Activated T-helper 17 cell treated with anti-CD3 and anti-CD28 coated beads, Interleukin-2, amount 50 U/mL, for 72 hours (primary cell): ENCODE measurements at regions not wholly inside any gene's neighbourhood (a gene's known extent, or its start where the extent isn't known, plus 50 kb on each side); places are given as distances from the start of the nearest gene placed in this dataset.

Experiments used
- ATAC-seq: fragments of 150-1000 bp; cut with Tn5 transposase; replicated peaks from 2 replicates; pipeline ENCODE4 v1.10.0; 2021; ENCODE audit warnings: mild to moderate bottlenecking, moderate library complexity
- H3K27ac Mint-ChIP-seq: one replicate; pipeline ENCODE4 v1.8.0; 2022; ENCODE audit warnings: mixed read lengths
- H3K27me3 Mint-ChIP-seq: one replicate; pipeline ENCODE4 v1.8.0; 2022; ENCODE audit warnings: mixed read lengths
- H3K36me3 Mint-ChIP-seq: one replicate; pipeline ENCODE4 v1.8.0; 2022; ENCODE audit warnings: low read depth, mild to moderate bottlenecking, mixed read lengths
- H3K4me1 Mint-ChIP-seq: one replicate; pipeline ENCODE4 v1.8.0; 2022; ENCODE audit warnings: mixed read lengths
- H3K4me3 Mint-ChIP-seq: one replicate; pipeline ENCODE4 v1.8.0; 2022; ENCODE audit warnings: mild to moderate bottlenecking, mixed read lengths
- H3K9me3 Mint-ChIP-seq: one replicate; pipeline ENCODE4 v1.8.0; 2022; ENCODE audit warnings: mixed read lengths

GRCh38 chr13:48790199-48790598, 136.5 kb downstream of the CYSLTR2 start:
- Mint-ChIP-seq H3K36me3 (no peaks in the 10 kb centered on the region), H3K4me3 (no peak overlapping the region), H3K27me3 (no peaks in the 10 kb centered on the region), H3K9me3 (no peaks in the 10 kb centered on the region), H3K27ac (no peak overlapping the region), H3K4me1 (peaks cover 8% of the 10 kb centered on the region)
- ATAC-seq = no peak

GRCh38 chr13:48790966-48791365, 137.2 kb downstream of the CYSLTR2 start:
- Mint-ChIP-seq H3K4me3 (no peak overlapping the region), H3K9me3 (no peaks in the 10 kb centered on the region), H3K27ac (no peak overlapping the region), H3K27me3 (no peaks in the 10 kb centered on the region), H3K36me3 (no peaks in the 10 kb centered on the region), H3K4me1 (peaks cover 8% of the 10 kb centered on the region)
- no peak for ATAC-seq

GRCh38 chr13:48797127-48797526, 143.4 kb downstream of the CYSLTR2 start:
- no peaks in the 10 kb centered on the region for H3K36me3 Mint-ChIP-seq
- no peak overlapping the region for H3K27ac Mint-ChIP-seq
- H3K4me1 Mint-ChIP-seq = peaks cover 7% of the 10 kb centered on the region
- H3K27me3 Mint-ChIP-seq = no peaks in the 10 kb centered on the region
- no peak overlapping the region for H3K4me3 Mint-ChIP-seq
- no peak for ATAC-seq
- H3K9me3 Mint-ChIP-seq = no peaks in the 10 kb centered on the region

- Mint-ChIP-seq H3K9me3 (no peaks in the 10 kb centered on the region), H3K27me3 (no peaks in the 10 kb centered on the region), H3K36me3 (no peaks in the 10 kb centered on the region), H3K4me1 (peaks cover 6% of the 10 kb centered on the region), H3K4me3 (no peak overlapping the region), H3K27ac (no peak overlapping the region)
- peak; percentile 52 for ATAC-seq
These were observed 144.0 kb downstream of the CYSLTR2 start for GRCh38 chr13:48797761-48798160.

- Mint-ChIP-seq H3K4me1 (peaks cover 6% of the 10 kb centered on the region), H3K36me3 (no peaks in the 10 kb centered on the region), H3K9me3 (no peaks in the 10 kb centered on the region), H3K27ac (no peak overlapping the region), H3K4me3 (no peak overlapping the region), H3K27me3 (no peaks in the 10 kb centered on the region)
- ATAC-seq = no peak
These were observed 144.5 kb downstream of the CYSLTR2 start for GRCh38 chr13:48798180-48798579.

- ATAC-seq = no peak
- no peaks in the 10 kb centered on the region for H3K27me3 Mint-ChIP-seq
- H3K9me3 Mint-ChIP-seq = peaks cover 3% of the 10 kb centered on the region
- H3K4me3 Mint-ChIP-seq = no peak overlapping the region
- no peak overlapping the region for H3K27ac Mint-ChIP-seq
- H3K36me3 Mint-ChIP-seq = no peaks in the 10 kb centered on the region
- peaks cover 20% of the 10 kb centered on the region for H3K4me1 Mint-ChIP-seq
These were observed 147.5 kb downstream of the CYSLTR2 start for GRCh38 chr13:48801255-48801654.

GRCh38 chr13:48804821-48805601, 151.3 kb downstream of the CYSLTR2 start:
- Mint-ChIP-seq H3K9me3 (peaks cover 3% of the 10 kb centered on the region), H3K4me3 (peak overlapping the region; percentile 49), H3K27me3 (no peaks in the 10 kb centered on the region)

GRCh38 chr13:48806522-48806921, 152.8 kb downstream of the CYSLTR2 start:
- Mint-ChIP-seq H3K4me1 (peaks cover 24% of the 10 kb centered on the region), H3K4me3 (peak overlapping the region; percentile 49), H3K9me3 (peaks cover 3% of the 10 kb centered on the region), H3K27me3 (no peaks in the 10 kb centered on the region), H3K27ac (no peak overlapping the region), H3K36me3 (no peaks in the 10 kb centered on the region)
- ATAC-seq = no peak

More at GRCh38 chr13:48804821-48805601, 151.3 kb downstream of the CYSLTR2 start:
- peak; percentile 88 for ATAC-seq
- peaks cover 24% of the 10 kb centered on the region for H3K4me1 Mint-ChIP-seq
- no peaks in the 10 kb centered on the region for H3K36me3 Mint-ChIP-seq
- H3K27ac Mint-ChIP-seq = peak overlapping the region; percentile 16

- Mint-ChIP-seq H3K36me3 (no peaks in the 10 kb centered on the region), H3K9me3 (peaks cover 3% of the 10 kb centered on the region), H3K4me3 (no peak overlapping the region), H3K27ac (no peak overlapping the region), H3K27me3 (no peaks in the 10 kb centered on the region), H3K4me1 (peaks cover 24% of the 10 kb centered on the region)
- no peak for ATAC-seq
These were observed 155.0 kb downstream of the CYSLTR2 start for GRCh38 chr13:48808683-48809082.

GRCh38 chr13:48810013-48810412, 156.3 kb downstream of the CYSLTR2 start:
- H3K36me3 Mint-ChIP-seq = no peaks in the 10 kb centered on the region
- no peaks in the 10 kb centered on the region for H3K27me3 Mint-ChIP-seq
- no peaks in the 10 kb centered on the region for H3K9me3 Mint-ChIP-seq
- H3K27ac Mint-ChIP-seq = no peak overlapping the region
- no peak for ATAC-seq
- H3K4me1 Mint-ChIP-seq = peaks cover 20% of the 10 kb centered on the region
- H3K4me3 Mint-ChIP-seq = no peak overlapping the region

- Mint-ChIP-seq H3K27me3 (no peaks in the 10 kb centered on the region), H3K36me3 (no peaks in the 10 kb centered on the region), H3K4me1 (peaks cover 11% of the 10 kb centered on the region), H3K4me3 (no peak overlapping the region), H3K9me3 (no peaks in the 10 kb centered on the region), H3K27ac (no peak overlapping the region)
- no peak for ATAC-seq
These were observed 159.8 kb downstream of the CYSLTR2 start for GRCh38 chr13:48813518-48813917.

GRCh38 chr13:48816700-48817099, 159.0 kb upstream of the FNDC3A start:
- H3K36me3 Mint-ChIP-seq = no peaks in the 10 kb centered on the region
- peak overlapping the region; percentile 57 for H3K4me3 Mint-ChIP-seq
- ATAC-seq = no peak
- H3K27ac Mint-ChIP-seq = no peak overlapping the region
- H3K9me3 Mint-ChIP-seq = no peaks in the 10 kb centered on the region
- peaks cover 11% of the 10 kb centered on the region for H3K4me1 Mint-ChIP-seq
- no peaks in the 10 kb centered on the region for H3K27me3 Mint-ChIP-seq

GRCh38 chr13:48817166-48817802, 158.4 kb upstream of the FNDC3A start:
- Mint-ChIP-seq H3K9me3 (no peaks in the 10 kb centered on the region), H3K27me3 (no peaks in the 10 kb centered on the region), H3K27ac (no peak overlapping the region), H3K4me3 (peak overlapping the region; percentile 57), H3K36me3 (no peaks in the 10 kb centered on the region), H3K4me1 (peaks cover 11% of the 10 kb centered on the region)
- peak; percentile 54 for ATAC-seq

GRCh38 chr13:48818495-48819356, 157.0 kb upstream of the FNDC3A start:
- H3K27me3 Mint-ChIP-seq = no peaks in the 10 kb centered on the region
- ATAC-seq = no peak
- H3K27ac Mint-ChIP-seq = no peak overlapping the region

More at GRCh38 chr13:48818495-48819356, 157.0 kb upstream of the FNDC3A start:
- H3K36me3 Mint-ChIP-seq = no peaks in the 10 kb centered on the region
- no peaks in the 10 kb centered on the region for H3K9me3 Mint-ChIP-seq
- no peak overlapping the region for H3K4me3 Mint-ChIP-seq
- H3K4me1 Mint-ChIP-seq = peaks cover 11% of the 10 kb centered on the region
